T47D (cell line): ENCODE measurements at regions not wholly inside any gene's neighbourhood (a gene's known extent, or its start where the extent isn't known, plus 50 kb on each side); places are given as distances from the start of the nearest gene placed in this dataset.
A peak's percentile ranks its signal among the peaks of the same experiment; 100 is the strongest.
"Not testable (repeated sequence)": the region's sequence is repeated elsewhere in the genome, so short reads cannot be mapped to it uniquely, and the experiment has no call there.

ENCODE experiments used
- DNase-seq, 2 experiments: peaks; one replicate each; pipeline versions ENCODE4 v3.0.0 to v3.0.0-alpha.2; 2011 to 2012; ENCODE audit warnings: low read depth in 1 of 2, low spot score in 1 of 2
- JUND ChIP-seq: IDR thresholded peaks from 2 replicates; pipeline ENCODE4 v1.6.1; 2012; ENCODE audit warnings: low read depth
- in situ Hi-C: cut with HindIII; loops from 2 replicates; pipeline ENCODE4 v1.10.0; 2016; ENCODE audit warnings: low sequenced_read_pairs, low pct_unique_long_range_greater_than_20kb

- in situ Hi-C loops, DNase-seq: not testable (repeated sequence)
Measured at GRCh38 chr6:26863641-26864040, 204.1 kb upstream of the ZNF322 start.

- in situ Hi-C loops, DNase-seq: not testable (repeated sequence)
Measured at GRCh38 chr6:26898785-26899184, 239.2 kb upstream of the ZNF322 start.

- DNase-seq, in situ Hi-C loops: not testable (repeated sequence)
Measured at GRCh38 chr6:26924206-26924605, 264.7 kb upstream of the ZNF322 start.

GRCh38 chr6:26928190-26928589 is 268.6 kb upstream of the ZNF322 start:
- DNase-seq, in situ Hi-C loops: not testable (repeated sequence)

GRCh38 chr6:26937258-26937657 is 277.7 kb upstream of the ZNF322 start:
- in situ Hi-C loops, DNase-seq: not testable (repeated sequence)

- DNase-seq, in situ Hi-C loops: not testable (repeated sequence)
Measured at GRCh38 chr6:26951211-26951610, 291.7 kb upstream of the ZNF322 start.

- in situ Hi-C loops = not testable (repeated sequence)
- DNase-seq = peak in 1 of 2 experiments; percentile 91
Measured at GRCh38 chr6:26956078-26956600, 291.4 kb upstream of the PRSS16 start.

- in situ Hi-C loops = not testable (repeated sequence)
- peak in 1 of 2 experiments; percentile 79 for DNase-seq
Measured at GRCh38 chr6:26956601-26957184, 290.8 kb upstream of the PRSS16 start.

- DNase-seq = peak in 1 of 2 experiments; percentile 2
- in situ Hi-C loops = not testable (repeated sequence)
Measured at GRCh38 chr6:26957399-26958127, 289.9 kb upstream of the PRSS16 start.

GRCh38 chr6:26961236-26961635 is 286.3 kb upstream of the PRSS16 start:
- in situ Hi-C loops, DNase-seq: not testable (repeated sequence)

GRCh38 chr6:27002447-27002846 is 245.1 kb upstream of the PRSS16 start:
- in situ Hi-C loops = no loop called here
- no peak for DNase-seq
- no peak for TF ChIP-seq JUND

- no peak for DNase-seq
- in situ Hi-C loops = no loop called here
- no peak for TF ChIP-seq JUND
Measured at GRCh38 chr6:27007020-27007419, 240.5 kb upstream of the PRSS16 start.

GRCh38 chr6:27008613-27009012 is 238.9 kb upstream of the PRSS16 start:
- DNase-seq, in situ Hi-C loops: not testable (repeated sequence)

- DNase-seq, in situ Hi-C loops: not testable (repeated sequence)
Measured at GRCh38 chr6:27014053-27014452, 233.4 kb upstream of the PRSS16 start.
